ENCODE measurements at regions not wholly inside any gene's neighbourhood (a gene's known extent, or its start where the extent isn't known, plus 50 kb on each side); places are given as distances from the start of the nearest gene placed in this dataset.

DNA sequence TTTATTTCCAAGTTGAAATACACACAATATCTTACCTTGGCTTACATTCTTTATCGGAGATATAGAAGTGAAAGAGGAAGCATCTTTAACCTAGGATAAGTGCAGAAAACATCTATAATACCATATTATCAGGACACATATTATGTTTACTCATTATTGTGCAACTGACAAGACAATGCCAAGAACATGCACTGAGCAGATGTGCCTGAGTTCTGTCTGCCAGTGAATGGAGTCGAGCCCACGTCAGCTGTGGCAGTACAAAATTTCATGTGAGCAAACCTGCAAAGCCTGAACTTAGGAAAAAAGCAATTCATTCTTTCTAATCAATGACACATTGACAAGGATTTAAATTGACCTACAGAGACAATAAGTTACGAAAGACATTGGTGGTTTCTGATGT is 154.4 kb downstream of the AXIN2 start:
- no peak for DNase-seq (ENCODE audit: low read depth)

DNA sequence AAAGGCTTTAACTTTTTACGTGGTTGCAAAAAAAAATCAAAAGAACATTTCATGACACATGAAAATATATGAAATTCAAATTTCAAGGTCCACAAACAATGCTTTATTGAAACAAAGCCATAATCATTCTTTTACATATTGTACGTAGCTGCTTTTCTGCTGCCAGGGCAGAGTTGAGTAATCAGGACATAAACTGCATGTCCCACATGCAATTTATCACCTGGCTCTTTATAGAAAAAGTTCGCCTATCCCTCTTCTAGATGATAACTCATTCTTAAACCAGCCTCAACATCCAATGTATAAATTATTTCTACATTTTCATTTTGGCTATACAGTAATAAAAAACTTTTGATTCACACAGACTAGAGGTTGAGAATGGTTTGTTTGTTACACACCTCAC is 154.9 kb downstream of the AXIN2 start:
- DNase-seq (ENCODE audit: low read depth): no peak

DNA sequence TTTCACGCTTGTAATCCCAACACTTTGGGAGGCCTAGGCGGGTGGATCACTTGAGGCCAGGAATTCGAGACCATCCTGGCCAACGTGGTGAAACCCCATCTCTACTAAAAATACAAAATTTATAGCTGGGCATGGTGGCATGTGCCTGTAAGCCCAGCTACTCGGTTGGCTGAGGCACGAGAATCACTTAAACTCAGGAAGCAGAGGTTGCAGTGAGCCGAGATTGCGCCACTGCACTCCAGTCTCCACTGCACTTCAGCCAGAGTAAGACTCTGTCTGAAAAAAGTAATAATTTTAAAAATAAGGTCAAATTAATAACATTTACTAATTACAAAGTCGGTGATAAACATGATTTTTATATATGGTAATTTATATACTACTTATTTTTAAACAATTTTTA is 155.9 kb downstream of the AXIN2 start:
- DNase-seq (ENCODE audit: low read depth): no peak

DNA sequence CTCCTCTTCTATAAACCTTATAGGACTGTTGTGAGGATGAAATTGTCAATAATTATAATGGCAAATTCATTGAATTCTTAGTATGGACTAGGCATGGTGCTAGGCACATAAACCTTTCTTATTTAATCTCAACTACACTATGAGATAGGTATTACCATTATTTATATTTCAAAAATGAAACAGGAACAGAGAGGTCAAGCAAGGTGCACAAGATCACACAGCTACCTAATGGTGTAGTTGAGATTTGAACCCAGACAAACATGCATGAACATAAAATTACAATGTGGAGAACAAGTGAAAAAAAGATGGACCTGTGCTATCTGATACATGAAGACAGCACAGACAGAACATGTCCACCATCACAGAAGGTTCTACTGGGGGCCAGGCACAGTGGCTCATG is 156.7 kb downstream of the AXIN2 start:
- DNase-seq (ENCODE audit: low read depth): no peak

DNA sequence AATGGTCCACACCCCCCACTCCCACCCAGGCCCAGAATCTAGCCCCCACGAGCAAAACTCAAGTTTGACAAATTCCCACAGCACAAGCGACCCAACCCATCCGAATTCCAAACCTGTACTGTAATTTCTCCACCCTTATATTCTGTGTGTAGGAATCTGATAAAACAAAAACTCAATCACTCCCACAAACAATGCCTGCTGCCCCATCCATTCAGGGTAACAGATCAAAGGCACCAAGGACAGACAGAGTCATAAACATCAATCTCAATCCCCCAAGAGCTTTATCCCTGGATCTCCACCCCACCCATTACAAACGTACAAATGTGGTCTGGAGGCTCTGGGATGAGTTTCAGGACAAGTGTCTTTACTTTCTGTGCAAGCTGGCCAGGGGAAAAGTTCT is 157.8 kb downstream of the AXIN2 start:
- no peak for DNase-seq (ENCODE audit: low read depth)

DNA sequence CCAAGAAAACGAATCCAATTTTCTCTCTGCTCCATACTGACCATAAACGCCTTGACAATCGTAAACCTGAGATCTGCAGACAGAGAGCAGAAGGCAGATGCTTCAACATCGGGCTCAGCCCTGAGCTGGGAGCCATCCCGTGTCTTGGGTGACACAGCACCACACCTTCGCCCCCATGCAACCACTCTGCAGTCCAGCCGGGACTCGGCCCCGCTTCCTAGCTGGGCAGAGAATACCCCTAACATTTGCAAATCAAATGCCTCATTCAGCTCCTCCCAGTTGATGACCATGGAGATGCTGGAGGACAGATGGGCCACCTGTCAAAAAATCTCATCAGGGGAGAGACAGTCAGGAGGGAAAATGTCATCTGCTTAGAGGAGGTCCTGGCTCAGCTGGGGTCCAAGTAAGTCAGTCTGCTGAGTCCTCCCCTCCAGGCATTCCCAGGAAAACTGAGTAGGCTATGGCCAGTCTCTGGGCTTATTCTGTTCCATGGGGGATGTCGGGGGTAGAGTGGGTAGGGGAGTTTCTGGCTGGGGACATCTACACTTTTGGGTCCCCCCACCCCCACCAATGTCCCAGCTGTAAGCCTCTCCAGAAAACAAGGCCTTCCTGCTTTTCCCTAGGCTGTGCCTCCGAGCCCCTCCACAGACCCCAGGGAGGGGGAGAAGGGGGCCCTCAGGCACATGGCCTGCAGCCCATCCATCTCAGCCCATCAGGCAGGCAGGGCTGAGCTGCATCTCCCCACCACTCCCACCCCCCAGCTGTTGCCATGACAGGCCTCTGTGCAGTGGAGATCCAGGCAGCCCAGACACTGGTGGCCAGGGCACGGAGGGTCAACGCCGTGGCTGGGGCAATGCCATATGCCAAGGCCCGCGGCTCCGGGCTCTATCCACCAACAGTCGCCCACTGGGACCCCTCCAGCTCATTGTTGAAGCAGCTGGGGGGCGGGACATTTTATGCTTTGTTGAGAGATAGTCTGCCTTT is 158.6 kb downstream of the AXIN2 start:
- no peak for DNase-seq (ENCODE audit: low read depth)

DNA sequence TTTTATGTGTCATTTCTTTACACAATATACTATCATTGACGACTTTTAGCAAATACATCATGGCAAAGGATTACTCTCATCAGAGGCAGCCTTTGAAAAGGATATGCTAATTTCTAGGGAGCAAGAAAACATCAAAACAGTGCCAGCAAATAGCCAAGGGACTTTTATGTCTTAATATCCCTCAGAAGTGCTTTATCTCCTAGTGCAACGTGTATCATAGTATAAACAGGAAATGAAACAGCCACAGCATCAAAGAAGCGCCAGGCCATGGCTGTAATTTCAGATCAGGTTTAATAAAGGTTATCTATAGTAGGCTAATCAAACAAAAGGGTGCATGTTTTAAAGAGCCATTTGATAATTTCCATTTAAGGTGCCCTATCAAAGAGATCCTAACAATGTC is 159.9 kb downstream of the AXIN2 start:
- DNase-seq (ENCODE audit: low read depth): no peak

DNA sequence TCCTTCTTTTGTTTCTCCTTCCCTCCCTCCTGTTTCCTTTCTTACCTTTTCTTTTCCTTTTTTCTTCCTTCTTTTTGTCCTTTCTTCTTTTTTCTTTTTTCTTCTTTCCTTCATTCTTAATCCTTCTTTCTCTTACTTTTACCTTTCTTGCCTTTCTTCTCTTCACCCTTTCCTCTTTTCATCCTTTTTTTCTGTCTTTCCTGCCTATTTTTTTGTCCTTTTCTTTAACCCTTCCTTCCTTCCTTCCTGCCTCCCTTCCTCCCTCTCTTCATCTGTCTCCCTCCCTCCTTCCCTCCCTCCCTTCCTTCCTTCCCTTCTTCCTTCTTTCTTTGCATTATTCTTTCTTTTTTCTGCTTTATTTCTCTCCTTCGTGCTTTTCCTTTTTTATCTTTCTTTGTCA is 160.7 kb downstream of the AXIN2 start:
- no peak for DNase-seq (ENCODE audit: low read depth)

DNA sequence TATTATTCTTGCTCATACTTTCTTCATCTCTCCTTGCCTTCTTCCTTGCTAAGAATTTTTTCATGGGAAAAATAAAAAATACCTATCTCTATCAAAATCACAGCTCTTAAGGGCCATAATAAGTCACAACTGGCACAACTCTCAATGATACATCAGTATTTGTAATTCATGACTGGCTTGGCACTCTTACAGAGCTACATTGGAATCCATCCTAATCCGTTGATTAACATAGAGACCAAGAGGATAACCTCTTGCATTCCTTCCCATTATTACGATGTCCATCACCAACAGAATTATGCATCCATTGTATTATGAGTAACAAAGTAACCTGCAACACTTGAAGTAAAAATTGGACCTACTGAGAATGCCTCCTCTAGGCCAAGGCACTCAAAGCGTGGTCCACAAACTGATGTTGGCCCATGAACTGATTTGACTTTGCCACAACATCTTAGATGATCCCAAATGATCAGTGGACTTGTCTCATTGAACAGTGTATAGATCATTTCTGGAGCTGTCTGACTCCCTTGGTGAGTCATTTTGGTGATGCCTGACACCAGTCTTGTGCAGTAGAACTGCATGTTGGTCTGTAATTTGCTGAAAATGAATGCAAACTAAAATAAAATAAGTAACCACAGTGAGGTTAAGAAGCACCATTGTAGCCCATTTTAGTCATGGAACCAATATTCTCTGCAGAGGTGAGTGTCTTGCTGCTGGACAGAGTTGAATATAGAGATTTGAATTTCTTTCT is 163.2 kb downstream of the AXIN2 start:
- DNase-seq (ENCODE audit: low read depth): no peak

DNA sequence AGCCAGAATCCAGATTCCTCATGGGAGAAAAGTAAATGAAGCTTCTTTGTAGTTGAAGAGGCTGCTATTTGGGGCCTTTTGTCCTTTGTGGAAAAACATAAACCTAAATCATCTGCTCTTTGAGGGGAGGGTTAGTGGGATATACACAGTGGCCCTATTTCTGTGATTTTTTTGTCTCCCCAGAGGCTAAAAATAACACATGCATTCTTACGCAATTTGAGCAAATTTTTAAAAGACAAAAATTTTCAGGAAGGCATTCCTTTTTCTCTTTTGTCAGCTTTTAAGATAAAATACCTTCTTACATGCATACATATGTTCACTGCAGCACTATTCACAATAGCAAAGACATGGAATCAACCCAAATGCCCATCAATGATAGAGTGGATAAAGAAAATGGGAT is 165.5 kb downstream of the AXIN2 start:
- DNase-seq (ENCODE audit: low read depth): no peak

DNA sequence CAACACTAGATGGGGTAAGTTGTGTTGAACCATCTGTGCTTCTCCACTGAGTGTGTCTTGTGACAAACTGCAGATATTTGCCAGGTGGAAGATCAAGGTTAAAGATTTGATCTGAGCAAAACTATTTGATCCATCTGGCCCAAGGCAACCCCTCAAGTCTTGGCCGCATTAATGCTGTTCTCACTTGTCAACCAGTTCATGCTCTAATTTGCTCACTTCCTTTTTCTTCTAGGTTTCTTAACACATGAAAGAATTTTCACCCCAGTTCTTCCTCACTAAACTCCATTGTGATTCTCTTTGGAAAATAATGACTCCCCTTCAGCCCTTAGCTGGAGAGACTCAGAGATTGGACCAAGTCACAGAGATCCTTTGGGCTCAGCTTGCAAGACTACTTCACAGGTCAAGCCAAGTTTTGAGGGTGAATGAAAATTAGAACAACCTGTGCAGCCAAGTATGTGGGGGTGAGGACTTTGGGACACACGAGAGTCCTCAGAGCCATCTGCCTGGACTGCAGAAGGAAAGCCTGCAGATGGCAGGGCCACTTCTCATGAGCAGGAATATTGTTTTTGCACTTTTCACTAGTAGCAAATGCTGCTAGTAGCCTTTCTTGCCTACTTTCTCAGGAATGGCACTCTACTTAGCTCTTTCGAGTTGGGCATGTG is 166.5 kb downstream of the AXIN2 start:
- DNase-seq (ENCODE audit: low read depth): no peak

DNA sequence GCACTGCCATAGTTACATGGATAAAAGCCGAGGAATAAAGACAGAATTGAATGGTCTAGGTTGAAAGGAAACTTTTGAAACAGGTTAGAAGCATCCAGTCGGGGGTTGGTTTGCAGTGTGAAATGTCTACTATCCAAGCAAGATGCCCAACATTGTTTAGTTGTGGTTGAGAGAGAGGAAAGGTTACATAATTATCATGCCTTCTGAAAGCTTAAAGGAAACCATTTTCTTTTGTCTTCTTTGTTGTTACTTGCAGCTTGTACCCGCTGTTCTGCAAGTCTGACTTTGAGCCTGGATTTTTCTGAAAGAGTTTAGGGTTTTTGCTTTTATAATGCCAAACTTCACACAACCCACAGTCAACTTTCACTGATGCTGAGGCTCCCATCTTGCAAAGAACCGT is 167.9 kb downstream of the AXIN2 start:
- no peak for DNase-seq (ENCODE audit: low read depth)

DNA sequence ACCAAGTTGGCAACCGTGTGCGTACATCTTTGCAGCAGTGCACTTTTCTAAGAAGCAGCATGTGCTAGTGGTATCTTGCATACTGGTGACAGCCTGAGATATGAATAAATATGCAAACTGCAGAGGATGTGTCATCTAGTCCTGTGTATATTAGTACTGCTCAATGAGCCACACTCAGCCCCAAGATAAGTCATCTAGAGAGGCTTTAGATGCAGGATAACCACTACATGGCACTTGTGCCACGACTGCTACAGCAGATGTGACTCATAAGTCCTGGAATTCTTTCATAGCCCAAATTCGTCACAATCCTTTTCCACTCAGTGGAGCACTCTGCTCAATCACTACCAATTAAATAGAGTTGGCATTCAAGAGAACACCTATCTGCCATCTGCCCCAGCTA is 171.5 kb downstream of the AXIN2 start:
- peak; percentile 79 for DNase-seq (ENCODE audit: low read depth)

DNA sequence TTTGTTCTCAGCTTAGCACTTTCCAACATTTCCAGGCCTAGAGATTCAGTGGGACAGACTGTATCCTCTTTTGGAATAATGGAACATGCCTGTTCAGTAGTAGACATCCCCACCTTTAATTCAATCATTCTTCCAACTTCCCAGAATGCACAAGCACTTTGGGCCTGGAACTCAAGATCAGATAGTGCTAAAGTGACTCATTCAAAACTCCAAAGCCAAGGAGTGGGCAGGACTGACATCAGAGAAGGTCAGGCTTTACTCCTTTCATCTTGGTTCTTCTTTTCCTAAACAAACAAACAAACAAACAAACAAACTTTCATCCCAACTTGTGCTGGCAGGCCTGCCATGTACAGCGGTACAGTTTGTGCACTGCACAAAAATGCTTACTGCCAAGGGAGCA is 172.0 kb downstream of the AXIN2 start:
- no peak for DNase-seq (ENCODE audit: low read depth)

DNA sequence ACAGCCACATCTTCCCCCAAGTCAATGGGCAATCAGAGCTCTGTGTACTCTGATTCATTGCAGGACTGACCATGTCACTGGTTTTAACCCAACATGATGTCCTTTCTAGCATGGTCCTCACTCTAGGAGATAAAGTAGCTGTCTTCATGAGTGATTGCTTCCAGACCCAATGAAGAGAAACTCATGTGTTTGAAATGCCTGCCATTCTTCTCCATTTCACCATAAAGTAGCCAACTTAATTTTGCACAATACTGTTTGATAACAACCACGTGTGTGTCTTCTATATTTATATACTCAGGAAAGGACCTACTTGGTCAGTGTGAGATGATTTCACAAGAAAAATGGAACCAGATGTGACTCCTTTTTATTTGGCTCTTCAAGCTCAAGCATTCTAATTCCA is 172.5 kb downstream of the AXIN2 start:
- DNase-seq (ENCODE audit: low read depth): no peak

DNA sequence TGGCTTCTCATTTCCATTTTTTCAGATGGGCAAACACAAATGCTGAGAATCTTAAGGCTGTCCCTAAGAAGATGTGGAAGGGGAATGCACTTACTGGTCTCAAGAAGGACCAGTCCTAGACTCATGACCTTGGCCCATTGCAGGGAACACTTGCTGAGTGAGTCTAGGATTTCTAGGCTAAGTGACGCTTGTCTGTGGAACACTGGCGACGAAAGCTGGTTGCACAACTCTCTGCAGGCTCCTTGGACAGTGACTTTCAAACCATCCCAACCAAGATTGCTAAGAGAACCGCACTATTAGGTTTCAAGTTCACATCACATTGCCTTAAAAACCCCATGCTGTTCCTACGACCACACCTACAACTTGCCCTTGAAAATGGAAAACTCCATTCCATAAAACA is 174.1 kb downstream of the AXIN2 start:
- no peak for DNase-seq (ENCODE audit: low read depth)

DNA sequence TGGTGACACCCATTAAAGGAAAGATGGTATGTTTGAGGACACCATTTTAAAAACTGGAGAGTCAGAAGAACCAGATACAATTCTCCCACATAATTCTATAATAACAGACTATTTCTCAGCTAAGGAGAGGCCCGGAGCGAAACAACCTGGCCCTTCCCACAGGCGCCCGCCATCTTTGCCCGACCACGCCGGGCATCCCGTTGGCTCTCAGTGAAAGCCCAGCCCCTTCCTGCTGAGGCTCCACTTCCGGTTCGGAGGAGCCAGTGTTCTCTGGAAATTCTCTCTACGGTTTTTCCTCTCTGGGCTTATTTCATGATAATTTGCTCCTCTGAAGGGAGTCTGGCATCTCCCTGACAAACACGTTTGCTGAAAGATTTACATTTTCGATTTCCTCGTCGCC is 175.7 kb downstream of the AXIN2 start:
- DNase-seq (ENCODE audit: low read depth): no peak

DNA sequence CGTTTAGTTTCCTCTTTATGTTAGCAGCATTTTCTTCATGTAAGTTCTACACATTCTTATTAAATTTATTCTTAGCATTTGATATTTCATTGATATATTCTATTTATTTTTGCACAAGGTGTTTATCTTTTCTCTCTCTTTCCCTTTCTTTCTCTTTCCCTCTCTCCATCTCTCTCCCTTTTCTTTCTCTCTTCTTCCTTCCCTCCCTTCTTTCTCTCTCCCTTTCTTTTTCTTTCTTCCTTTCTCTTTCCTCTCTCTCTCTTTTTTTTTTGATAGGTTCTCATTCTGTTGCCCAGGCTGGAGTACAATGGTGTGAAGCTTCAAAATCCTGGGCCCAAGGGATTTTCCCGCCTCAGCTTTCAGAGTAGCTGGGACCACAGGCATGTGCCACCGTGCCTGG is 176.4 kb downstream of the AXIN2 start:
- DNase-seq (ENCODE audit: low read depth): no peak

DNA sequence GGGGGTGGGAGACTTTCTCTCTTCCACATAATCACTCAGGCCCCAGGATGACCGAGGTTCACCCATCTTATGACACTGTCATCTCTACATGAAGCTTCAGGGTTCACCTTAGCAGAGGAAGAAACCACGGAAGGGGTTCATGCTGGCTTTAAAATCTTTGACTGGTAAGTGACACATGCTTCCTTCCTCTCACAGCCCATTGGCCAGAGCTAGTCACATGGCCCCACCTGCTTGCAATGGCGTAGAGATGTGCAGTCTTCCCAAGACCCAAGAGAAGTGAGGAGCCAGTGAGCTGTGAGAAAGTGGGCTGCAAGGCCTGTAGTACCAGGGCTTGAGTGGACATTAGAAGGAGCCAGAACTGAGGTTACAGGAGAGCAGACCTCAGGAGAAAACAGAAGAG is 180.3 kb downstream of the AXIN2 start:
- DNase-seq (ENCODE audit: low read depth): no peak

DNA sequence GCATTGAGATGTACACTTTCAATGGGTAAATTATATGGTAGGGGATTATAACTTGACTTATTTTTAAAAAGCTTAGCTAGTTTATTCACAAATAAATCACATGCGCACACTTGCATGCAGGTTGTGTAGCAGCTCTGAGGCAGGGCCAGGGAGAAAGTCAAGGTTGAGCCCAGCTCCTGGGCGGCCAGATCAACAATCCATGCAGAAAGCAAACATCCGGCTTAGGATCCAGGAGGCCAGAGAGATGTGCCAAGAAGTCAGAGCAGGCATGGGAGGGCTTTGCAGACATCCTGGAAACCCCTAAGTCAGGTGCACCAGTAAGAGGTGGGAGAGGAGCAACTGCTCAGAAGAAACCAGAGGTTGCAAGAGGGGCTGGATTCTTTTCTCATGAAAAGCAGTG is 186.5 kb downstream of the AXIN2 start:
- no peak for DNase-seq (ENCODE audit: low read depth)

DNA sequence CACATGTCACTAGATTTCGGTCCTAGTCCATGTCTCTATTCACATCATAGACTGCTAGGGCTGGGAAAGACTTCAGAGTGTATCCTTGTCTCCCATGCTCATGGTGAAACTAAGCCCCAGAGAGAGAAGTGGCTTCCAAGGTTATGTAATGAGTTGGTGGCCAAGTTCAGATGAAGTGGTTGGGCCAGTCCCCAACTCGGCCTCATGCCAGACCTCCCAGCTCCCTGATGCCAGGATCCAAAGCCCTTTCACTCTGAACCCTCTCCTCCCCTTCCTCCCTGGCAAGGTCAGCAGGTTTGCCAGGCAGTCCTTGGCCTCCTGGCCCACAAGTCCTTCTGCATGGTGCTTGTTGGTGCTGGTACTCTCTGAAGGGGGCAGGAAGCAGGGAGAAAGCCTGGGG is 189.7 kb downstream of the AXIN2 start:
- no peak for DNase-seq (ENCODE audit: low read depth)

DNA sequence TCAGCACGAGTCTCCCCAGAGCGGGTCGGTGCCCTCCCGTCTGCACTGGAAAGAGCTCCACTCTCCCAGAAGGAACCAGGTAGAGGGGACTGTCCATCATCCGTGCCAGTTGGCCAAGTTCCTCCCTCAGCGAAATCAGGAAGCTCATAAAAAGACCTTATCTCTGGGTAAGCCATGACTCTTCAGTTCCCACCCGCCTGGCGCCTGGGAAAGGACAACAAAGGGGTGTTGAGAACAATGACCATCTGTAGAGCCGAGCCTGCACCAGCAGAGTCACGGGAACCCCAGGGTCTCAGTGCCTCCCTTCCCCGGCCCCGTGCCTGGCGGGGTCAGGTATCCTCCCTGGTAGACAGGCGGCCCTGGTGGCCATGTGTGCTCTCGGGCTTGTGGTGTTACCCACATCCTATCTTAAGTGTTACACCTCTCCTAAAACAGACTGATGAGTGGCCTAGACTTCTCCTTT is 190.7 kb downstream of the AXIN2 start:
- peak; percentile 90 for DNase-seq (ENCODE audit: low read depth)

All from HT1080 (cell line).